HG02981 (cell line): ENCODE measurements at regions not wholly inside any gene's neighbourhood (a gene's known extent, or its start where the extent isn't known, plus 50 kb on each side); places are given as distances from the start of the nearest gene placed in this dataset.
"Not testable (repeated sequence)": the region's sequence is repeated elsewhere in the genome, so short reads cannot be mapped to it uniquely, and the experiment has no call there.

Experiments
- ATAC-seq: cut with Tn5 transposase; IDR thresholded peaks from one replicate; pipeline ENCODE4 v1.9.1; 2021; ENCODE audit warnings: mild to moderate bottlenecking, moderate library complexity; ENCODE audit not compliant: unreplicated experiment

DNA sequence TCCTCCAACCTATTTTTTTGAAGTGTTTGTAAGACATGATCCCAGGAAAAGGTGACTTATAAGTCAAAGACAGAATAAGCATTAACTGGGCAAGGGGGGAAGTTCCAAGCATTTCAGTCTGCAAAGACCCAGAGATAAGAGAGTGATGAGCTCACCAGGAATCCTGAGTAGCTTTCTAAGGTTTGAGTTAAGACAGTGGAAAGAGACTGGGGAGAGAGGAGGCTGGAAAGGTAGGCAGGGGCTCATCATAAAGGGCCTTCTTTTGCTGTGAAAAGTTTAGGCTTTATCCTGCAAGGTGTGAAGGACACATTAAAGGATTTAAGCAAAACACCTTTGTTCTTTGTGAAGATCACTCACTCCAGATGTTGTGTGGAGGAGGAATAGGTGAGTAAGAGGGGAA is 438.8 kb downstream of the CHL1 start:
- ATAC-seq = no peak

GRCh38 chr3:643376-643775 is 446.8 kb downstream of the CHL1 start:
- no peak for ATAC-seq

DNA sequence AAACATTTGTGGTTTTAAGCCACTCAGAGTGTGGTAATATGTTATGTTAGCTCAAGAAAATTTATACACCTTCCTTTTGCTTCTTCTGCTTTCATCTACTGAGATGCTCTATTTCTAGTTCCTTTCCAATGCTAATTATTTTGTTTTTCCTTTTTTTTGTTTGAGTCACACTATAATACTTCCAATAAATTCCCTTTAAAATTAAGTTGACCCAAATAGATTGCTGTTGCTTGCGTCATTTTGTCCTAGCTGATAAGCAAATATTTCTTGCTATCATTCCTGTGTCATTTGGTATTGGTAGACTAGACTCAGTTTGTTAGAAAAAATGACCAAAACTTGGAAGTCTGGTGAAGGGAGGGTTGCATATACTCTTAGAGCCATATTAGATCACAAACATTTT is 437.0 kb upstream of the CNTN6 start:
- no peak for ATAC-seq

DNA sequence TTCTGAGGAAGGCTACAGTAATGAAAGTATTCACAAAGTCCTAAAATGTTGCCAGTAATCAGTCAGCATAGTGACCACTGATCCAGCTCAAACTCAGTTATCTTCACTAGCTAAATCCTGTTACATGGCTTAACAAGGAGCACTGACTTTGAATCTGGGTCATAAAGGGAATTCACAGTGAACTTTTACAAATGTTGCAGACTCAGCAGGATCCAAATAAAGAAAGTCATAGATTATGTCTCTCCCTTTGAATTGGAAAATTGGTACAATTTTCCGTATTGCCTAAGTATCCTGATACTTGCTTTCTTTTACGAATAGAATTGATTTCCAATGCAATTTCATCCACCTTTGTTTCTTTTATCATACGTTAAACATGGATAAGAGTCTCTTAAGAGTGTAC is 431.5 kb upstream of the CNTN6 start:
- no peak for ATAC-seq

- no peak for ATAC-seq
These were observed 418.7 kb upstream of the CNTN6 start for GRCh38 chr3:674116-674515.

- no peak for ATAC-seq
These were observed 417.0 kb upstream of the CNTN6 start for GRCh38 chr3:675846-676245.

DNA sequence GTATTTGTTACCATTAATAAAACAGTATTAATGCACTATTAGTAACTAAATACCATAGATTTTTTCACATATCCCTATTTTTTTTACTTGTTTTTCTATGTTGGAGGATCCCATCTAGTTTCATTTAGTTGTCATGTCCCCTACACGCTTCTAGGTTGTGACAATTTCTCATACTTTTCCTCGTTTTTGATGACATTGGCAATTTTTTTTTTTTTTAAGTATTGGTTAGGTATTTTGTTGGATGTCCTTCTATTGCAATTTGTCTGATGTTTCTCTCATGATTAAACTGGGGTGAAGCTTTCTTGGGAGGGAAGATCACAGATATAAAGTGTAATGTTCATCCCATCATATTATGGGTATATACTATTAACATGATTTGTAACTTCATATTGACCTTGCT is 409.1 kb upstream of the CNTN6 start:
- no peak for ATAC-seq

DNA sequence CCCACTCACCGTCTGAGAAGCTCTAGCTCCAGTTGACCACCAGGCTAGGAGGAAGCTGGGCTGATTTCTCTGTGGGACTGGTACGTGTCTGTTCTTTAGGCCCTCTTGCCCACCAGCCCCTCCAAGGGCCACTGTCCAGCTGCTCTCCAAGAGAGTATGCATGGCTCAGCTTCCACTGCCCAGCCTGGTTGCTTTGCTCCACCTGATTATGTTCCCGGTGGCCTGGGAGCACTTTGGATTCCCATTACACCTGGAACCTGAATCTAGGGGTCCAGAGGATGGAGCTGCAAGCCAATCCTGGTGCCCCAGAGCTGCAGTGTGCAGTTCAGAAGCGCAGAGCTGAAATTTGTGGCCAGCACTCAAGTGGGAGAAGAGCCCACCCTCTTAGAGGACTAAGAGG is 402.1 kb upstream of the CNTN6 start:
- no peak for ATAC-seq

DNA sequence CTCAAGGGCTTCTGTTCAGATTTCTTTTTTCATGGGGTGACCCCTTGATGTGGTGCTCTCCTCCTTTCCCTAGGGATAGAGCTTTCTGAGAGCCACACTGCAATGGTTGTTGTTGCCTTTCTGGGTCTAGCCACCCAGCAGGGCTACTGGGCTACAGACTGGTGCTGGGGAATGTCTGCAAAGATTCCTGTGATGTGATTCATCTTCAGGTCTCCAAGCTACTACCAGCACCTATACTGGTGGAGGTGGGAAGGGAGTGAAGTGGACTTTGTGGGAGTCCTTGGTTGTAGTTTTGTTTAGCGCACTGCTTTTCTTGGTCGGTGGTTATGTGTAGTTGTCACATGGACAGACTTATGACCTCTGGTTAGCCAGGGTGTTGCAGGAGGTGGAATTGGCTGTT is 392.3 kb upstream of the CNTN6 start:
- ATAC-seq = no peak

GRCh38 chr3:707041-707440 is 385.8 kb upstream of the CNTN6 start:
- ATAC-seq = no peak

DNA sequence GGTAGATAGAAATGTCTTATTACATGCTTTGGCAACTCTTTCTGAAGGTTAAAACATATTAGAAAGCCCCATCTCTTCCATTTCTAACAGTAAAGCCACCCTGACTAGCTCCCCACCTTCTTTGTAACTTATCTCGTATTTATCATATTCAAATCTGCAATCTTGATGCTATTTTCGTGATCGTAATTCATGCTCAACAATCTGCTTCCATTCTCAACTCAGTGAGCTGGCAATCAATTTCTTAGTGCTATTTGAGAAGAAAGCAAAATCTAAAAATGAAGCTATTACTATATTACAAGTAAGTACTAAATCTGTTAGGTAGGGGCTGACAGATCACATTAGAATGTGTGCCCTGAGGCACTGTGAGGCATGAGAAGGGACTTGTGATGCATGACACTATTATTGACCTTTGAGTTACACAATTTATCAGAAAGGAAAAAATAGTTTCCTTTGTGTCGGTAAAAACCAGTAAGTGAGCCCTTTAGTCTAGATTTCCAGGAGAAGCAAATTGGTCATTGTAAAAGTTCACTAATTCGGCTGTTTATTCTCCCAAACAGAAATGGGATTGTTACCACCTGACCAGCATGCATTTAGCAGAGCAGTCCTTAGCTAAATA is 379.7 kb upstream of the CNTN6 start:
- no peak for ATAC-seq

DNA sequence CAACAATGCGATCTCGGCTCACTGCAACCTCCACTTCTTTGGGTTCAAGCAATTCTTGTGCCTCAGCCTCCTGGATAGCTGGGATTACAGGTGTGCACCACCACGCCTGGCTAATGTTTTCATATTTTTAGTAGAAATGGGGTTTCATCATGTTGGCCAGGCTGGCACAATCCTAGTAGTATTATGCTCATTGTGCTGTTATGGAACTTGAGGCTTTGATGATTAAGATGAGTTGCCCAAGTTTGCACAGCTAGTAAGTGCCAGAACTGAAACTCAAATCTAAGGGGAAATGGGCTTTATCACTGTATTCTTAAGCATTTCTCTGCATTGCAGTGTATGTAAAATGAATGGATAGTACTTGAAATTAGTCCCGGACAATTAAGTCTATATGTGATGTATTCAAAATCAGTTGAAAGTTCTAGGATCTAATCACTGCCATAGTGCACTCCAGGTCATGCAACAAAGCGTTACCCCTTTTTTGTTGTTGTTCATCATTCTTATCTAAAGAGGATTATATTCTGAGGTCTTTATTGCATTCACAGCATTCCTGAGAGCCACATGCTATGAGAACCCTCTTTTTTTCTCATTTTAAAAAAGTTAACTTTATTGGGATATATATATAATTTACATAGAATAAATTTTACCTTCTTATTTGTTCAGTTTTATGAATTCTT is 378.7 kb upstream of the CNTN6 start:
- ATAC-seq = no peak

DNA sequence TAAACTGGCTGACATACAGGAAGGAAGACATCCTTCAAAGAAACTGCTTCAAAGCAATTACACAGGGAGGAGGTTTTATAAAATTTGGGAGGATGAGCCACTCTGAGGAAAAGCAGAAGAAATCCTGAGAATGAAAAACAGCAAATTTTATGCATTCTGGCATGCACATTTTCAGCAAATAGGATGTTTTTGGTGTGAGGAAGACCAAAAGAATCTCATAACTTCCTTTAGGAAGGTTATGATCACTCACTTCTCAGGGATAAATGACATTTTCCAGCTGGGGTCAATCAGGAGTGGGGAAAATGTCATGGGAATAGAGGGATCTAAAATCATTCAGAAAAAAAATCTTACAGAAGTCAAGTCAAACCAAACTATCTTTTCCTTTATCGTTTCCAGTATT is 371.7 kb upstream of the CNTN6 start:
- ATAC-seq = no peak

DNA sequence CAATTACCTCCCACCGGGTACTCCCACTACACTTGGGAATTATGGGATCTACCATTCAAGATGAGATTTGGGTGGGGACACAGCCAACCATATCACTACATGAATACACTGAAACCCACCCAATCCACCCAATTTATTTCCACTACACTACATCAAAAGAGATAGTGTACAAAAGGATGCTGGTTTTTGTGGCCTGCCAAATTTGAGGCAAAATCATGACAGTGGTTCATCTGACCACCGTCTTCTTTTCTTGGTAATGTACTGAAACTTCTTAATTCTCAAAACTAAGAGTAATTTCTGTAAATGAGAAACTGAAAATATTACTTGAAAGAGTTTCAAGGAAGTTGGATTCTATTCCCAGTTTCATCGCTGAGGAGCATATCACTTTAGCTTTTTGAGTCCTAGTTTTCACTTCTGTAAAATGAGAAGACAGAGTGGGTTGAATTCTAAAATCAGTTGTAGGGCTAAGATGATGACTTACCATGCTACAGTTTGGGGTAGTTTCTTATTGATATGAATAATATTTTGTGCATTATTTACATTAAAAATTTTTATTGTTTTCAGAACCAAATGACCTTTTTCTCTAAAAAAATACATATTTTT is 360.4 kb upstream of the CNTN6 start:
- ATAC-seq = no peak

- no peak for ATAC-seq
These were observed 359.5 kb upstream of the CNTN6 start for GRCh38 chr3:733313-733712.

GRCh38 chr3:757711-758110 is 335.1 kb upstream of the CNTN6 start:
- no peak for ATAC-seq

- ATAC-seq = no peak
These were observed 333.7 kb upstream of the CNTN6 start for GRCh38 chr3:759106-759505.

- not testable (repeated sequence) for ATAC-seq
These were observed 319.4 kb upstream of the CNTN6 start for GRCh38 chr3:773433-773832.

- ATAC-seq = no peak
These were observed 317.5 kb upstream of the CNTN6 start for GRCh38 chr3:775178-775880.

- no peak for ATAC-seq
These were observed 312.3 kb upstream of the CNTN6 start for GRCh38 chr3:780505-780904.

DNA sequence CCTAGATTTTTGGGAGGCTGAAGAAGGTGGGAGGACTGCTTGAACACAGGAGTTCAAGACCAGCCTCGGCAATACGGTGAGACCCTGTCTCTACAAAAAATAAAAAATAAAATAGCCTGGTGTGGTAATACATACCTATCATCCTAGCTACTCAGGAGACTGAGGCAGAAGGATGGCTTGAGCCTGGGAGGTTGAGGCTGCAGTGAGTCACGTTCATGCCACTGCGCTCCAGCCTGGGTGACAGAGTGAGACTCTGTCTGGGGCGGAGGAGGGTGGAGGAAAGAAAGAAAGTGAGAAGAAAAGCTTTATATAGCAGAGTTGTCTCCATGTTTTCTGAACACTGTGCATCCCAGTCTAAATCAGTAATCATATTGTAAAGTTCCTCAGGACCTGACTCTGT is 301.4 kb upstream of the CNTN6 start:
- ATAC-seq = no peak

- no peak for ATAC-seq
These were observed 300.2 kb upstream of the CNTN6 start for GRCh38 chr3:792630-793029.
